WTC11 (cell line): ENCODE measurements at regions not wholly inside any gene's neighbourhood (a gene's known extent, or its start where the extent isn't known, plus 50 kb on each side); places are given as distances from the start of the nearest gene placed in this dataset.

ENCODE experiments used
- ATAC-seq: fragments of 200-7000 bp; cut with Tn5 transposase; 2 replicates; pipeline ENCODE4 v1.10.0; 2021; ENCODE audit warnings: mild to moderate bottlenecking, moderate library complexity
- CTCF ChIA-PET: fragments of 300-600 bp; sonication (Branson Sonifier 250); formaldehyde crosslinking; loops from one replicate; lab custom pipeline; 2021; ENCODE audit warnings: antibody characterized with exemption; lab: Charles Lee
- POLR2A ChIA-PET: fragments of 350-600 bp; sonication (Branson Sonifier 250); formaldehyde crosslinking; loops from one replicate; lab custom pipeline; 2021; ENCODE audit warnings: antibody characterized with exemption; lab: Charles Lee
- DNase-seq: peaks from one replicate; pipeline ENCODE4 v3.0.0; 2021; ENCODE audit warnings: low spot score
- H3K27ac Mint-ChIP-seq: 2 replicates; pipeline ENCODE4 v1.8.0; 2021; ENCODE audit warnings: mixed read lengths
- H3K27me3 Mint-ChIP-seq: 2 replicates; pipeline ENCODE4 v1.8.0; 2021; ENCODE audit warnings: low read depth, mild to moderate bottlenecking, moderate library complexity, mixed read lengths
- H3K36me3 Mint-ChIP-seq: 2 replicates; pipeline ENCODE4 v1.8.0; 2021; ENCODE audit warnings: mixed read lengths
- H3K4me1 Mint-ChIP-seq: 2 replicates; pipeline ENCODE4 v1.8.0; 2022; ENCODE audit warnings: mixed read lengths
- H3K4me3 Mint-ChIP-seq: 2 replicates; pipeline ENCODE4 v1.8.0; 2021; ENCODE audit warnings: mild to moderate bottlenecking, moderate library complexity, mixed read lengths
- H3K9me3 Mint-ChIP-seq: 2 replicates; pipeline ENCODE4 v1.8.0; 2021; ENCODE audit warnings: mixed read lengths
- E2F5 ChIP-seq: sonication (generic); formaldehyde crosslinking; IDR thresholded peaks from 2 replicates; pipeline ENCODE4 v1.8.1; 2022; ENCODE audit warnings: mild to moderate bottlenecking, moderate library complexity, missing genetic modification reagents
- ESRRA ChIP-seq: sonication (generic); formaldehyde crosslinking; IDR thresholded peaks from 2 replicates; pipeline ENCODE4 v1.8.1; 2022; ENCODE audit warnings: mild to moderate bottlenecking, missing genetic modification reagents, borderline replicate concordance
- ETV6 ChIP-seq: sonication (generic); formaldehyde crosslinking; IDR thresholded peaks from 2 replicates; pipeline ENCODE4 v1.8.1; 2022; ENCODE audit warnings: mild to moderate bottlenecking, missing genetic modification reagents
- GTF2I ChIP-seq: fragments of 250-450 bp; sonication (Bioruptor Pico); conservative IDR thresholded peaks from 2 replicates; pipeline ENCODE4 v1.4.0; 2021; ENCODE audit warnings: mild to moderate bottlenecking
- IRF2 ChIP-seq: sonication (generic); formaldehyde crosslinking; IDR thresholded peaks from 2 replicates; pipeline ENCODE4 v1.8.0; 2022; ENCODE audit warnings: low read depth, missing genetic modification reagents, borderline replicate concordance
- JAZF1 ChIP-seq: fragments of 250-450 bp; sonication (Bioruptor Pico); IDR thresholded peaks from 2 replicates; pipeline ENCODE4 v1.9.0; 2021; ENCODE audit warnings: moderate library complexity, mild to moderate bottlenecking, inconsistent platforms
- MAX ChIP-seq: sonication (generic); formaldehyde crosslinking; IDR thresholded peaks from 2 replicates; pipeline ENCODE4 v1.8.0; 2022; ENCODE audit warnings: mild to moderate bottlenecking, missing genetic modification reagents
- MYBL2 ChIP-seq: sonication (generic); formaldehyde crosslinking; IDR thresholded peaks from 2 replicates; pipeline ENCODE4 v1.8.1; 2023; ENCODE audit warnings: mild to moderate bottlenecking, moderate library complexity, missing genetic modification reagents
- NFE2L1 ChIP-seq: sonication (generic); formaldehyde crosslinking; IDR thresholded peaks from 2 replicates; pipeline ENCODE4 v1.8.1; 2023; ENCODE audit warnings: missing genetic modification reagents
- NR1H2 ChIP-seq: sonication (generic); formaldehyde crosslinking; IDR thresholded peaks from 2 replicates; pipeline ENCODE4 v1.9.0; 2021; ENCODE audit warnings: mild to moderate bottlenecking, moderate library complexity, missing genetic modification reagents
- RELA ChIP-seq: sonication (generic); formaldehyde crosslinking; IDR thresholded peaks from 2 replicates; pipeline ENCODE4 v1.8.1; 2022; ENCODE audit warnings: missing genetic modification reagents, mild to moderate bottlenecking, borderline replicate concordance
- SOX15 ChIP-seq: fragments of 250-450 bp; sonication (Bioruptor Pico); IDR thresholded peaks from 2 replicates; pipeline ENCODE4 v1.9.0; 2021; ENCODE audit warnings: mild to moderate bottlenecking
- TEAD1 ChIP-seq: sonication (generic); formaldehyde crosslinking; IDR thresholded peaks from 2 replicates; pipeline ENCODE4 v1.8.0; 2022; ENCODE audit warnings: mild to moderate bottlenecking, missing genetic modification reagents
- USF1 ChIP-seq: sonication (generic); formaldehyde crosslinking; IDR thresholded peaks from 2 replicates; pipeline ENCODE4 v1.8.0; 2022; ENCODE audit warnings: mild to moderate bottlenecking, missing genetic modification reagents
- ZNF138 ChIP-seq: sonication (generic); formaldehyde crosslinking; conservative IDR thresholded peaks from 2 replicates; pipeline ENCODE4 v1.8.1; 2022; ENCODE audit warnings: mild to moderate bottlenecking, moderate library complexity, missing genetic modification reagents
- ZNF232 ChIP-seq: sonication (generic); formaldehyde crosslinking; IDR thresholded peaks from 2 replicates; pipeline ENCODE4 v1.8.0; 2022; ENCODE audit warnings: mild to moderate bottlenecking, missing genetic modification reagents
- ZNF512 ChIP-seq: sonication (generic); formaldehyde crosslinking; IDR thresholded peaks from 2 replicates; pipeline ENCODE4 v1.8.1; 2022; ENCODE audit warnings: missing genetic modification reagents, borderline replicate concordance
- ZSCAN18 ChIP-seq: fragments of 250-450 bp; sonication (Bioruptor Pico); IDR thresholded peaks from 2 replicates; pipeline ENCODE4 v2.1.2; 2022; ENCODE audit warnings: mild to moderate bottlenecking, moderate library complexity
- TF ChIP-seq, protein P1 (sequence below): sonication (generic); formaldehyde crosslinking; conservative IDR thresholded peaks from 2 replicates; pipeline ENCODE4 v1.8.1; 2022; ENCODE audit warnings: mild to moderate bottlenecking, missing genetic modification reagents
- TF ChIP-seq, protein P2 (sequence below): sonication (generic); formaldehyde crosslinking; IDR thresholded peaks from 2 replicates; pipeline ENCODE4 v1.8.0; 2023; ENCODE audit warnings: missing genetic modification reagents

DNA sequence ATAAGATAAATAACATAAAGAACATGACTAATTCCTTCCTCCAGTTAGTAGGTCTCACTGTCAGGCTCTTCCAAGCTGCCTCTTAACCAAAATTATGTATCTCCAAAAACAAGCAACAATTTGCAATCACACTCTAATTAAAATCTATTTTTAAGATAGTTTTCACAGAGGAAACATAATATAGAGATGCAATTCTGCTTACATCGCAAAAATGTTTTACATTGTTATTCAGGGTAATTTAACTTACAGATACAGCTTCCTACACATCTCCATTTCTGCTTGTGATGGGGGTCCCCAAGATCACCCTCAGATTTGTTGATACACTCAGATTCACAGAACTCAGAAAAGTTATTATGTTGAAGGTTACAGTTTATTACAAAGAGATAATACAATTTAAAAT is 115.5 kb downstream of the DSC3 start:
- Mint-ChIP-seq H3K9me3 (peaks cover 7% of the 10 kb centered on the region), H3K27ac (no peak overlapping the region), H3K4me1 (peaks cover 2% of the 10 kb centered on the region; the same call in 1 of the 2 replicates), H3K36me3 (no peaks in the 10 kb centered on the region), H3K27me3 (no peaks in the 10 kb centered on the region; the same call in 1 of the 2 replicates), H3K4me3 (no peak overlapping the region)
- TF ChIP-seq NFE2L1 (CRISPR knock-in tag) (no peak), NR1H2 (CRISPR knock-in tag) (no peak), MAX (CRISPR knock-in tag) (no peak), ETV6 (CRISPR knock-in tag) (no peak), ZNF232 (CRISPR knock-in tag) (no peak), RELA (CRISPR knock-in tag) (no peak), ZNF138 (CRISPR knock-in tag) (no peak), TEAD1 (CRISPR knock-in tag) (no peak), SOX15 (CRISPR knock-in tag) (no peak), MYBL2 (no peak)
- TF ChIP-seq, protein P1, sequence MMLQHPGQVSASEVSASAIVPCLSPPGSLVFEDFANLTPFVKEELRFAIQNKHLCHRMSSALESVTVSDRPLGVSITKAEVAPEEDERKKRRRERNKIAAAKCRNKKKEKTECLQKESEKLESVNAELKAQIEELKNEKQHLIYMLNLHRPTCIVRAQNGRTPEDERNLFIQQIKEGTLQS (CRISPR knock-in tag), result no peak
- ChIA-PET CTCF (interaction anchor here (1.5 kb wide), 1 partner anchor 551 kb away, joined by 3 read pairs; no protein-coding TSS in a partner anchor), POLR2A (no interaction called here)
- DNase-seq (no peak), ATAC-seq (no peak)

- no peaks in the 10 kb centered on the region for H3K36me3 Mint-ChIP-seq
- CTCF ChIA-PET, result interaction anchor here (1.5 kb wide), 1 partner anchor 550 kb away, joined by 3 read pairs; no protein-coding TSS in a partner anchor
- H3K27me3 Mint-ChIP-seq, result no peaks in the 10 kb centered on the region; the same call in 1 of the 2 replicates
- POLR2A ChIA-PET, result no interaction called here
- H3K9me3 Mint-ChIP-seq, result peaks cover 7% of the 10 kb centered on the region
- H3K4me1 Mint-ChIP-seq, result peaks cover 2% of the 10 kb centered on the region; the same call in 1 of the 2 replicates
- no peak overlapping the region for H3K4me3 Mint-ChIP-seq
- no peak for ATAC-seq
- TF ChIP-seq ESRRA (CRISPR knock-in tag) (no peak), GTF2I (CRISPR knock-in tag) (no peak), ZNF512 (CRISPR knock-in tag) (no peak), JAZF1 (CRISPR knock-in tag) (no peak), USF1 (CRISPR knock-in tag) (no peak), E2F5 (CRISPR knock-in tag) (no peak), IRF2 (no peak), ZSCAN18 (CRISPR knock-in tag) (no peak)
- TF ChIP-seq, protein P2, sequence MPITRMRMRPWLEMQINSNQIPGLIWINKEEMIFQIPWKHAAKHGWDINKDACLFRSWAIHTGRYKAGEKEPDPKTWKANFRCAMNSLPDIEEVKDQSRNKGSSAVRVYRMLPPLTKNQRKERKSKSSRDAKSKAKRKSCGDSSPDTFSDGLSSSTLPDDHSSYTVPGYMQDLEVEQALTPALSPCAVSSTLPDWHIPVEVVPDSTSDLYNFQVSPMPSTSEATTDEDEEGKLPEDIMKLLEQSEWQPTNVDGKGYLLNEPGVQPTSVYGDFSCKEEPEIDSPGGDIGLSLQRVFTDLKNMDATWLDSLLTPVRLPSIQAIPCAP (CRISPR knock-in tag), result no peak
- no peak overlapping the region for H3K27ac Mint-ChIP-seq
- no peak for DNase-seq
Observed at GRCh38 chr18:30925795-30926194, 116.7 kb downstream of the DSC3 start.
